HCT116 (cell line): ENCODE measurements at regions not wholly inside any gene's neighbourhood (a gene's known extent, or its start where the extent isn't known, plus 50 kb on each side); places are given as distances from the start of the nearest gene placed in this dataset.

ENCODE experiments used
- ATAC-seq: fragments of 200-7000 bp; cut with Tn5 transposase; 2 replicates; pipeline ENCODE4 v1.9.1; 2020; ENCODE audit warnings: mild to moderate bottlenecking, moderate library complexity
- BruUV-seq: library from RNA; stranded (reverse); fragments of 400-500 nt; replicated peaks from 2 replicates; lab custom pipeline; 2021; lab: Mats Ljungman, UMichigan
- CTCF ChIA-PET: fragments of 300-600 bp; sonication (Branson Sonifier 250); formaldehyde crosslinking; loops from one replicate; lab custom pipeline; 2021; ENCODE audit warnings: antibody characterized with exemption; lab: Charles Lee
- POLR2A ChIA-PET: fragments of 300-600, 350-600 bp; sonication (Branson Sonifier 250); formaldehyde crosslinking; loops from one replicate; lab custom pipeline; 2021; ENCODE audit warnings: antibody characterized with exemption; lab: Charles Lee
- RAD21 ChIA-PET, 2 experiments: fragments of 300-600 bp; sonication (Branson Sonifier 250); formaldehyde crosslinking; loops; one replicate each; lab custom pipeline; 2023; ENCODE audit warnings: low total read pairs in 2 of 2; ENCODE audit not compliant: uncharacterized antibody in 2 of 2, unreplicated experiment in 2 of 2, low non-redundant PET in 1 of 2; lab: Charles Lee
- DNase-seq: peaks from one replicate; pipeline ENCODE4 v3.0.0-alpha.2; 2010; ENCODE audit warnings: low read depth, low spot score
- H2AFZ ChIP-seq: fragments of 200-600 bp; shearing (Covaris generic), sonication (generic); 2 replicates; pipeline ENCODE4 v1.6.1; 2017; ENCODE audit warnings: low read depth, mixed run types, mixed read lengths, antibody characterized with exemption, low read length; ENCODE audit not compliant: poor library complexity, severe bottlenecking
- H3K27ac ChIP-seq: 2 replicates; pipeline ENCODE4 v1.5.1; 2012; ENCODE audit warnings: low read depth, low read length
- H3K27me3 ChIP-seq: fragments of 200-600 bp; sonication (generic); 2 replicates; pipeline ENCODE4 v1.6.1; 2016; ENCODE audit warnings: mixed run types, low read length, mixed read lengths; ENCODE audit not compliant: insufficient read depth
- H3K36me3 ChIP-seq, 2 experiments: fragments of 200-500 bp in 1 of 2; fragments of 200-600 bp in 1 of 2; sonication (Bioruptor generic) in 1 of 2; sonication (generic) in 1 of 2; 2 replicates each; pipeline versions ENCODE4 v1.5.1 to v1.6.1; 2014 to 2016; ENCODE audit warnings: low read length in 2 of 2, inconsistent platforms in 1 of 2, mixed read lengths in 1 of 2, mixed run types in 1 of 2; ENCODE audit not compliant: insufficient read depth in 2 of 2, control insufficient read depth in 1 of 2
- H3K4me1 ChIP-seq, 2 experiments: fragments of 200-600 bp in 1 of 2; sonication (generic) in 1 of 2; 2 replicates each; pipeline versions ENCODE4 v1.5.1 to v1.6.1; 2012 to 2017; ENCODE audit warnings: low read length in 2 of 2, inconsistent platforms in 1 of 2, mild to moderate bottlenecking in 1 of 2, mixed read lengths in 1 of 2, mixed run types in 1 of 2, moderate library complexity in 1 of 2; ENCODE audit not compliant: insufficient read depth in 2 of 2, control insufficient read depth in 1 of 2
- H3K4me2 ChIP-seq: fragments of 200-600 bp; sonication (generic); 2 replicates; pipeline ENCODE4 v1.6.1; 2017; ENCODE audit warnings: mixed run types, low read length, mixed read lengths
- H3K4me3 ChIP-seq, 2 experiments: fragments of 200-600 bp in 1 of 2; sonication (generic) in 1 of 2; replicated peaks in 1 of 2; 2 replicates each; pipeline ENCODE4 v1.5.1; 2011 to 2016; ENCODE audit warnings: low read length in 2 of 2, control low read depth in 1 of 2, low read depth in 1 of 2, mild to moderate bottlenecking in 1 of 2, mixed read lengths in 1 of 2, mixed run types in 1 of 2
- H3K79me2 ChIP-seq: fragments of 200-600 bp; sonication (generic); 2 replicates; pipeline ENCODE4 v1.6.1; 2017; ENCODE audit warnings: mild to moderate bottlenecking, mixed run types, low read length, moderate library complexity, mixed read lengths; ENCODE audit not compliant: insufficient read depth
- H3K9ac ChIP-seq: fragments of 200-600 bp; sonication (generic); 2 replicates; pipeline ENCODE4 v1.6.1; 2016; ENCODE audit warnings: low read length, mixed read lengths
- H3K9me2 ChIP-seq: fragments of 200-600 bp; sonication (generic), shearing (Covaris generic); 2 replicates; pipeline ENCODE4 v1.6.1; 2017; ENCODE audit warnings: mixed run types, mild to moderate bottlenecking, moderate library complexity; ENCODE audit not compliant: insufficient read depth
- H3K9me3 ChIP-seq, 2 experiments: fragments of 200-500 bp in 1 of 2; fragments of 200-600 bp in 1 of 2; sonication (Bioruptor generic) in 1 of 2; sonication (generic) in 1 of 2; 2 replicates each; pipeline ENCODE4 v1.6.1; 2014 to 2017; ENCODE audit warnings: low read length in 2 of 2, mixed read lengths in 2 of 2, inconsistent platforms in 1 of 2, low read depth in 1 of 2, mild to moderate bottlenecking in 1 of 2, mixed run types in 1 of 2, moderate library complexity in 1 of 2; ENCODE audit not compliant: control insufficient read depth in 1 of 2, insufficient read depth in 1 of 2
- H4K20me1 ChIP-seq: fragments of 200-600 bp; sonication (generic), shearing (Covaris generic); 2 replicates; pipeline ENCODE4 v1.6.1; 2017; ENCODE audit warnings: mixed run types, mild to moderate bottlenecking, moderate library complexity; ENCODE audit not compliant: insufficient read depth
- ATF3 ChIP-seq: IDR thresholded peaks from 2 replicates; pipeline ENCODE4 v1.6.1; 2012
- CBX3 ChIP-seq: IDR thresholded peaks from 2 replicates; pipeline ENCODE4 v1.6.1; 2012; ENCODE audit warnings: low read depth
- CTCF ChIP-seq, 3 experiments: fragments of 200-600 bp in 1 of 3; sonication (generic) in 1 of 3; IDR thresholded peaks in 2 of 3; conservative IDR thresholded peaks in 1 of 3; 2 replicates each; pipeline ENCODE4 v1.5.1; 2012 to 2017; ENCODE audit warnings: low read depth in 2 of 3, low read length in 2 of 3, antibody characterized with exemption in 1 of 3, borderline replicate concordance in 1 of 3, control low read depth in 1 of 3, mild to moderate bottlenecking in 1 of 3, mixed read lengths in 1 of 3, mixed run types in 1 of 3, moderate library complexity in 1 of 3; ENCODE audit not compliant: insufficient read depth in 1 of 3
- EGR1 ChIP-seq: IDR thresholded peaks from 2 replicates; pipeline ENCODE4 v1.6.1; 2012; ENCODE audit warnings: low read depth
- ELF1 ChIP-seq: IDR thresholded peaks from 2 replicates; pipeline ENCODE4 v1.6.1; 2012; ENCODE audit warnings: low read depth, borderline replicate concordance
- EZH2 ChIP-seq: fragments of 200-600 bp; sonication (generic); IDR thresholded peaks from 2 replicates; pipeline ENCODE4 v1.6.1; 2017; ENCODE audit warnings: antibody characterized with exemption, mixed run types
- JUND ChIP-seq: IDR thresholded peaks from 2 replicates; pipeline ENCODE4 v1.6.1; 2012
- POLR2A ChIP-seq: IDR thresholded peaks from 2 replicates; pipeline ENCODE4 v1.7.0; 2011; ENCODE audit warnings: borderline replicate concordance; ENCODE audit not compliant: insufficient read depth, insufficient read length; ENCODE audit errors: extremely low read depth
- POLR2AphosphoS5 ChIP-seq: IDR thresholded peaks from 2 replicates; pipeline ENCODE4 v1.6.1; 2011; ENCODE audit warnings: mild to moderate bottlenecking, low read depth, low read length, moderate library complexity
- RAD21 ChIP-seq: IDR thresholded peaks from 2 replicates; pipeline ENCODE4 v1.6.1; 2012; ENCODE audit warnings: low read depth, mild to moderate bottlenecking
- REST ChIP-seq: IDR thresholded peaks from 2 replicates; pipeline ENCODE4 v1.6.1; 2012; ENCODE audit warnings: low read depth
- SIN3A ChIP-seq: IDR thresholded peaks from 2 replicates; pipeline ENCODE4 v1.6.1; 2012; ENCODE audit warnings: low read depth
- SP1 ChIP-seq: IDR thresholded peaks from 2 replicates; pipeline ENCODE4 v1.6.1; 2012; ENCODE audit warnings: low read depth
- TCF7L2 ChIP-seq: IDR thresholded peaks from 2 replicates; pipeline ENCODE4 v1.7.0; 2011; ENCODE audit warnings: borderline replicate concordance, inconsistent platforms; ENCODE audit not compliant: insufficient read depth, insufficient read length; ENCODE audit errors: extremely low read depth
- YY1 ChIP-seq: IDR thresholded peaks from 2 replicates; pipeline ENCODE4 v1.6.1; 2011; ENCODE audit warnings: low read length, low read depth, moderate library complexity, mild to moderate bottlenecking; ENCODE audit not compliant: insufficient replicate concordance; ENCODE audit errors: extremely low read depth
- ZBTB33 ChIP-seq: IDR thresholded peaks from 2 replicates; pipeline ENCODE4 v1.6.1; 2011; ENCODE audit warnings: mild to moderate bottlenecking, low read length, moderate library complexity; ENCODE audit not compliant: insufficient replicate concordance; ENCODE audit errors: extremely low read depth
- ZFX ChIP-seq: fragments of 450-650 bp; IDR thresholded peaks from 2 replicates; pipeline ENCODE4 v1.6.1; 2017
- ZNF274 ChIP-seq: fragments of 200-500 bp; sonication (Bioruptor generic); IDR thresholded peaks from 2 replicates; pipeline ENCODE4 v1.6.1; 2014; ENCODE audit warnings: mild to moderate bottlenecking, low read depth, low read length, inconsistent platforms
- intact Hi-C: fragments of 100-400 bp; cut with micrococcal nuclease; formaldehyde crosslinking; loops from 2 replicates; pipeline ENCODE4 v1.10.0; 2022

- ChIA-PET RAD21 (no interaction called here), CTCF (no interaction called here), POLR2A (no interaction called here)
- Histone ChIP-seq H3K4me1 (no peaks in the 10 kb centered on the region), H3K4me2 (no peak overlapping the region), H3K79me2 (no peaks in the 10 kb centered on the region), H3K27me3 (no peaks in the 10 kb centered on the region), H3K27ac (no peak overlapping the region), H2AFZ (no peak overlapping the region), H3K9ac (no peak overlapping the region), H3K36me3 (no peaks in the 10 kb centered on the region), H4K20me1 (no peaks in the 10 kb centered on the region)
- intact Hi-C loops = no loop called here
- no peak for ATAC-seq
- no peak for DNase-seq
- BruUV-seq = no TSS peak
- no peak for TF ChIP-seq SIN3A
- TF ChIP-seq EZH2 = no peak
- TF ChIP-seq CBX3 = no peak
- TF ChIP-seq POLR2A = no peak
- no peak for TF ChIP-seq ELF1
- no peak for TF ChIP-seq ZNF274
- no peak for TF ChIP-seq TCF7L2
- no peak for TF ChIP-seq EGR1
- no peak for TF ChIP-seq ZBTB33
- no peak for TF ChIP-seq ATF3
- no peak for TF ChIP-seq POLR2AphosphoS5
- TF ChIP-seq SP1 = no peak
- TF ChIP-seq CTCF (IDR thresholded peaks at IDR 0.05 in 2 of 3, conservative IDR thresholded peaks at IDR 0.05 in 1 of 3; ENCODE audit: borderline replicate concordance in 1 of 3, insufficient read depth in 1 of 3, low read depth in 2 of 3, low read length in 2 of 3) = no peak
- TF ChIP-seq REST = no peak
- no peak for TF ChIP-seq JUND
- no peak for TF ChIP-seq ZFX
- no peak for TF ChIP-seq RAD21
- no peak for TF ChIP-seq YY1
- TF ChIP-seq, all 23 proteins: peak for 0
- no peaks in the 10 kb centered on the region for H3K9me2 ChIP-seq
- peaks cover 18 to 49% of the 10 kb centered on the region in 2 experiments; a peak in 3 of 4 replicates for H3K9me3 ChIP-seq
- no peak overlapping the region for H3K4me3 ChIP-seq
Measured at GRCh38 chr16:80367037-80367658, 173.6 kb upstream of the DYNLRB2 start.
